ENCODE measurements at regions not wholly inside any gene's neighbourhood (a gene's known extent, or its start where the extent isn't known, plus 50 kb on each side); places are given as distances from the start of the nearest gene placed in this dataset.

GRCh38 chr6:4670290-4670689, 105.9 kb upstream of the CDYL start:
- Histone ChIP-seq H3K27me3 (ENCODE audit: control insufficient read depth in 3 of 3, insufficient read depth in 3 of 3, low read depth in 1 of 3, low read length in 3 of 3) (peaks cover 0 to 2% (median 0%) of the 10 kb centered on the region in 3 experiments), H3K4me1 (ENCODE audit: control insufficient read depth in 2 of 2, insufficient read depth in 1 of 2, low read depth in 1 of 2, low read length in 2 of 2) (no peaks in the 10 kb centered on the region), H2BK12ac (ENCODE audit: low read length) (no peak overlapping the region), H2BK5ac (ENCODE audit: low read length) (no peak overlapping the region), H3K23ac (ENCODE audit: low read depth, low read length, poor library complexity) (no peak overlapping the region), H4K8ac (ENCODE audit: low read depth, low read length) (no peak overlapping the region), H3K79me1 (ENCODE audit: low read depth, low read length) (no peaks in the 10 kb centered on the region), H3K14ac (ENCODE audit: low read length) (no peak overlapping the region), H3K4ac (ENCODE audit: low read length) (no peak overlapping the region), H2BK15ac (ENCODE audit: low read length) (no peak overlapping the region), H2BK120ac (ENCODE audit: low read depth, low read length) (no peak overlapping the region), H2AK5ac (ENCODE audit: low read depth, low read length) (no peak overlapping the region), H3K18ac (ENCODE audit: low read length) (no peak overlapping the region), H3K9me3 (replicated peaks in 1 of 2; ENCODE audit: control insufficient read depth in 2 of 2, insufficient read depth in 1 of 2, low read depth in 1 of 2, low read length in 2 of 2) (peaks cover 0 to 2% of the 10 kb centered on the region in 2 donors), H4K91ac (ENCODE audit: low read depth, low read length, poor library complexity) (no peak overlapping the region), H2AFZ (ENCODE audit: low read length) (no peak overlapping the region), H3K27ac (replicated peaks; ENCODE audit: low read length) (no peak overlapping the region), H3K36me3 (replicated peaks in 1 of 2; ENCODE audit: control insufficient read depth in 2 of 2, insufficient read depth in 2 of 2, low read length in 2 of 2) (no peaks in the 10 kb centered on the region), H3K4me2 (ENCODE audit: insufficient read depth, low read length, poor library complexity, severe bottlenecking) (no peak overlapping the region), H3K9ac (ENCODE audit: low read depth, low read length, poor library complexity) (no peak overlapping the region), H3K4me3 (ENCODE audit: low read length in 2 of 2) (no peak overlapping the region)
- DNase-seq (ENCODE audit: low spot score), result no peak
- no CpG with 5 or more reads among the region's 10 CpGs for WGBS, 2 donors (ENCODE audit: extremely low coverage in 2 of 2, insufficient read length in 2 of 2, insufficient replicate concordance in 1 of 2)

- Histone ChIP-seq H3K14ac (ENCODE audit: low read length) (no peak overlapping the region), H2BK15ac (ENCODE audit: low read length) (no peak overlapping the region), H3K79me1 (ENCODE audit: low read depth, low read length) (no peaks in the 10 kb centered on the region), H3K18ac (ENCODE audit: low read length) (no peak overlapping the region), H3K4ac (ENCODE audit: low read length) (no peak overlapping the region), H2AK5ac (ENCODE audit: low read depth, low read length) (no peak overlapping the region), H4K8ac (ENCODE audit: low read depth, low read length) (no peak overlapping the region), H3K9me3 (replicated peaks in 1 of 2; ENCODE audit: control insufficient read depth in 2 of 2, insufficient read depth in 1 of 2, low read depth in 1 of 2, low read length in 2 of 2) (peaks cover 0 to 2% of the 10 kb centered on the region in 2 donors), H2AFZ (ENCODE audit: low read length) (no peak overlapping the region), H3K27me3 (ENCODE audit: control insufficient read depth in 3 of 3, insufficient read depth in 3 of 3, low read depth in 1 of 3, low read length in 3 of 3) (peaks cover 0 to 4% (median 0%) of the 10 kb centered on the region in 3 experiments), H3K4me2 (ENCODE audit: insufficient read depth, low read length, poor library complexity, severe bottlenecking) (no peak overlapping the region), H3K36me3 (replicated peaks in 1 of 2; ENCODE audit: control insufficient read depth in 2 of 2, insufficient read depth in 2 of 2, low read length in 2 of 2) (no peaks in the 10 kb centered on the region), H3K4me3 (ENCODE audit: low read length in 2 of 2) (no peak overlapping the region), H4K91ac (ENCODE audit: low read depth, low read length, poor library complexity) (no peak overlapping the region), H2BK120ac (ENCODE audit: low read depth, low read length) (no peak overlapping the region), H3K23ac (ENCODE audit: low read depth, low read length, poor library complexity) (no peak overlapping the region), H3K27ac (replicated peaks; ENCODE audit: low read length) (no peak overlapping the region), H3K4me1 (ENCODE audit: control insufficient read depth in 2 of 2, insufficient read depth in 1 of 2, low read depth in 1 of 2, low read length in 2 of 2) (no peaks in the 10 kb centered on the region), H2BK12ac (ENCODE audit: low read length) (no peak overlapping the region), H2BK5ac (ENCODE audit: low read length) (no peak overlapping the region), H3K9ac (ENCODE audit: low read depth, low read length, poor library complexity) (no peak overlapping the region)
- DNase-seq (ENCODE audit: low spot score), result no peak
- no CpG with 5 or more reads among the region's 10 CpGs for WGBS, 2 donors (ENCODE audit: extremely low coverage in 2 of 2, insufficient read length in 2 of 2, insufficient replicate concordance in 1 of 2)
Observed at GRCh38 chr6:4668271-4669179, 107.7 kb upstream of the CDYL start.

GRCh38 chr6:4667591-4667990, 108.6 kb upstream of the CDYL start:
- H3K9me3 ChIP-seq (replicated peaks in 1 of 2; ENCODE audit: control insufficient read depth in 2 of 2, insufficient read depth in 1 of 2, low read depth in 1 of 2, low read length in 2 of 2), result peaks cover 0 to 2% of the 10 kb centered on the region in 2 donors
- no peak overlapping the region for H2BK5ac ChIP-seq (ENCODE audit: low read length)
- peaks cover 0 to 4% (median 0%) of the 10 kb centered on the region in 3 experiments for H3K27me3 ChIP-seq (ENCODE audit: control insufficient read depth in 3 of 3, insufficient read depth in 3 of 3, low read depth in 1 of 3, low read length in 3 of 3)
- no peak overlapping the region for H4K91ac ChIP-seq (ENCODE audit: low read depth, low read length, poor library complexity)
- H3K4me3 ChIP-seq (ENCODE audit: low read length in 2 of 2), result no peak overlapping the region
- H3K27ac ChIP-seq (replicated peaks; ENCODE audit: low read length), result no peak overlapping the region
- H2BK15ac ChIP-seq (ENCODE audit: low read length), result no peak overlapping the region
- H3K23ac ChIP-seq (ENCODE audit: low read depth, low read length, poor library complexity), result no peak overlapping the region
- H3K4me2 ChIP-seq (ENCODE audit: insufficient read depth, low read length, poor library complexity, severe bottlenecking), result no peak overlapping the region
- H3K9ac ChIP-seq (ENCODE audit: low read depth, low read length, poor library complexity), result no peak overlapping the region
- H2BK12ac ChIP-seq (ENCODE audit: low read length), result no peak overlapping the region
- no peak overlapping the region for H2BK120ac ChIP-seq (ENCODE audit: low read depth, low read length)
- H3K4ac ChIP-seq (ENCODE audit: low read length), result no peak overlapping the region
- H2AK5ac ChIP-seq (ENCODE audit: low read depth, low read length), result no peak overlapping the region
- DNase-seq (ENCODE audit: low spot score), result no peak
- no peak overlapping the region for H3K14ac ChIP-seq (ENCODE audit: low read length)
- H3K4me1 ChIP-seq (ENCODE audit: control insufficient read depth in 2 of 2, insufficient read depth in 1 of 2, low read depth in 1 of 2, low read length in 2 of 2), result no peaks in the 10 kb centered on the region
- H3K18ac ChIP-seq (ENCODE audit: low read length), result no peak overlapping the region
- no peak overlapping the region for H2AFZ ChIP-seq (ENCODE audit: low read length)
- no peak overlapping the region for H4K8ac ChIP-seq (ENCODE audit: low read depth, low read length)
- no peaks in the 10 kb centered on the region for H3K79me1 ChIP-seq (ENCODE audit: low read depth, low read length)
- H3K36me3 ChIP-seq (replicated peaks in 1 of 2; ENCODE audit: control insufficient read depth in 2 of 2, insufficient read depth in 2 of 2, low read length in 2 of 2), result no peaks in the 10 kb centered on the region
- no CpG with 5 or more reads among the region's 2 CpGs for WGBS, 2 donors (ENCODE audit: extremely low coverage in 2 of 2, insufficient read length in 2 of 2, insufficient replicate concordance in 1 of 2)

- H3K4me3 ChIP-seq (ENCODE audit: low read length in 2 of 2), result no peak overlapping the region
- H2BK5ac ChIP-seq (ENCODE audit: low read length), result no peak overlapping the region
- H2AFZ ChIP-seq (ENCODE audit: low read length), result no peak overlapping the region
- H2BK12ac ChIP-seq (ENCODE audit: low read length), result no peak overlapping the region
- H3K27ac ChIP-seq (replicated peaks; ENCODE audit: low read length), result no peak overlapping the region
- H3K18ac ChIP-seq (ENCODE audit: low read length), result no peak overlapping the region
- no peak overlapping the region for H2AK5ac ChIP-seq (ENCODE audit: low read depth, low read length)
- no peaks in the 10 kb centered on the region for H3K79me1 ChIP-seq (ENCODE audit: low read depth, low read length)
- H3K4ac ChIP-seq (ENCODE audit: low read length), result no peak overlapping the region
- H3K4me1 ChIP-seq (ENCODE audit: control insufficient read depth in 2 of 2, insufficient read depth in 1 of 2, low read depth in 1 of 2, low read length in 2 of 2), result no peaks in the 10 kb centered on the region
- H2BK120ac ChIP-seq (ENCODE audit: low read depth, low read length), result no peak overlapping the region
- WGBS, 2 donors (ENCODE audit: extremely low coverage in 2 of 2, insufficient read length in 2 of 2, insufficient replicate concordance in 1 of 2), result no CpG with 5 or more reads among the region's 3 CpGs
- H3K23ac ChIP-seq (ENCODE audit: low read depth, low read length, poor library complexity), result no peak overlapping the region
- no peak overlapping the region for H3K9ac ChIP-seq (ENCODE audit: low read depth, low read length, poor library complexity)
- peaks cover 0 to 4% (median 0%) of the 10 kb centered on the region in 3 experiments for H3K27me3 ChIP-seq (ENCODE audit: control insufficient read depth in 3 of 3, insufficient read depth in 3 of 3, low read depth in 1 of 3, low read length in 3 of 3)
- peaks cover 0 to 2% of the 10 kb centered on the region in 2 donors for H3K9me3 ChIP-seq (replicated peaks in 1 of 2; ENCODE audit: control insufficient read depth in 2 of 2, insufficient read depth in 1 of 2, low read depth in 1 of 2, low read length in 2 of 2)
- H3K36me3 ChIP-seq (replicated peaks in 1 of 2; ENCODE audit: control insufficient read depth in 2 of 2, insufficient read depth in 2 of 2, low read length in 2 of 2), result no peaks in the 10 kb centered on the region
- H3K14ac ChIP-seq (ENCODE audit: low read length), result no peak overlapping the region
- H4K91ac ChIP-seq (ENCODE audit: low read depth, low read length, poor library complexity), result no peak overlapping the region
- no peak overlapping the region for H2BK15ac ChIP-seq (ENCODE audit: low read length)
- no peak for DNase-seq (ENCODE audit: low spot score)
- H3K4me2 ChIP-seq (ENCODE audit: insufficient read depth, low read length, poor library complexity, severe bottlenecking), result no peak overlapping the region
- no peak overlapping the region for H4K8ac ChIP-seq (ENCODE audit: low read depth, low read length)
Observed at GRCh38 chr6:4666886-4667513, 109.2 kb upstream of the CDYL start.

All from neuronal stem cell (in vitro differentiated cells).